OCI-LY1 (cell line): ENCODE measurements at regions not wholly inside any gene's neighbourhood (a gene's known extent, or its start where the extent isn't known, plus 50 kb on each side); places are given as distances from the start of the nearest gene placed in this dataset.

Source experiments
- H2AFZ ChIP-seq: fragments of 200-600 bp; sonication (generic), shearing (Covaris generic); 2 replicates; pipeline ENCODE4 v1.6.0; 2014; ENCODE audit warnings: antibody characterized with exemption, mild to moderate bottlenecking, low read length
- H3F3A ChIP-seq: fragments of 200-600 bp; sonication (generic), shearing (Covaris generic); 2 replicates; pipeline ENCODE4 v1.6.0; 2014; ENCODE audit warnings: mild to moderate bottlenecking, antibody characterized with exemption, low read length, moderate library complexity; ENCODE audit not compliant: insufficient read depth
- H3K27ac ChIP-seq: fragments of 200-600 bp; sonication (generic); 2 replicates; pipeline ENCODE4 v1.5.1; 2014; ENCODE audit warnings: low read length, mixed run types, mild to moderate bottlenecking, low read depth; ENCODE audit not compliant: poor library complexity, severe bottlenecking
- H3K27me3 ChIP-seq: fragments of 200-600 bp; sonication (generic); 2 replicates; pipeline ENCODE4 v1.6.0; 2014; ENCODE audit warnings: antibody characterized with exemption, mild to moderate bottlenecking, low read length, moderate library complexity; ENCODE audit not compliant: insufficient read depth
- H3K36me3 ChIP-seq: fragments of 200-600 bp; sonication (generic); 2 replicates; pipeline ENCODE4 v1.6.1; 2014; ENCODE audit warnings: mild to moderate bottlenecking, antibody characterized with exemption, low read length, moderate library complexity, mixed read lengths; ENCODE audit not compliant: insufficient read depth
- H3K4me1 ChIP-seq: fragments of 200-600 bp; sonication (generic); 2 replicates; pipeline ENCODE4 v1.5.1; 2014; ENCODE audit warnings: mild to moderate bottlenecking, low read length, moderate library complexity; ENCODE audit not compliant: insufficient read depth, severe bottlenecking
- H3K4me2 ChIP-seq: fragments of 200-600 bp; sonication (generic), shearing (Covaris generic); 2 replicates; pipeline ENCODE4 v1.6.1; 2014; ENCODE audit warnings: low read length
- H3K4me3 ChIP-seq: fragments of 200-600 bp; sonication (generic); 2 replicates; pipeline ENCODE4 v1.5.1; 2014; ENCODE audit warnings: low read length, low read depth, mild to moderate bottlenecking, mixed read lengths; ENCODE audit not compliant: poor library complexity, severe bottlenecking
- H3K79me2 ChIP-seq: fragments of 200-600 bp; shearing (Covaris generic); 2 replicates; pipeline ENCODE4 v1.6.1; 2016; ENCODE audit warnings: mixed run types, low read length, mixed read lengths; ENCODE audit not compliant: insufficient read depth
- H3K9ac ChIP-seq: fragments of 200-600 bp; sonication (generic), shearing (Covaris generic); 2 replicates; pipeline ENCODE4 v1.6.1; 2014; ENCODE audit warnings: mild to moderate bottlenecking, low read length, mixed read lengths
- H3K9me2 ChIP-seq: fragments of 200-600 bp; sonication (generic), shearing (Covaris generic); 2 replicates; pipeline ENCODE4 v1.6.1; 2014; ENCODE audit warnings: low read depth, mild to moderate bottlenecking, low read length, mixed read lengths
- H3K9me3 ChIP-seq: fragments of 200-600 bp; shearing (Covaris generic); 2 replicates; pipeline ENCODE4 v1.6.1; 2014; ENCODE audit warnings: low read length, mixed read lengths
- H4K20me1 ChIP-seq: fragments of 200-600 bp; sonication (generic), shearing (Covaris generic); 2 replicates; pipeline ENCODE4 v1.6.0; 2016; ENCODE audit warnings: mild to moderate bottlenecking, low read length; ENCODE audit not compliant: insufficient read depth
- CTCF ChIP-seq: fragments of 200-600 bp; sonication (generic), shearing (Covaris generic); IDR thresholded peaks from 2 replicates; pipeline ENCODE4 v1.5.1; 2017; ENCODE audit warnings: mild to moderate bottlenecking, antibody characterized with exemption, low read length, moderate library complexity, mixed read lengths
- EZH2 ChIP-seq: fragments of 200-600 bp; sonication (generic), shearing (Covaris generic); IDR thresholded peaks from 2 replicates; pipeline ENCODE4 v1.8.0; 2017; ENCODE audit warnings: borderline replicate concordance, mixed run types, mild to moderate bottlenecking, antibody characterized with exemption, low read length, moderate library complexity, mixed read lengths

GRCh38 chr14:95449131-95449530, 67.3 kb downstream of the SYNE3 start:
- H3K4me1 ChIP-seq = peaks cover 16% of the 10 kb centered on the region
- H3F3A ChIP-seq = no peaks in the 10 kb centered on the region
- H4K20me1 ChIP-seq = no peaks in the 10 kb centered on the region
- TF ChIP-seq EZH2 = no peak
- no peaks in the 10 kb centered on the region for H3K9me3 ChIP-seq
- H3K27me3 ChIP-seq = no peaks in the 10 kb centered on the region
- H3K4me3 ChIP-seq = no peak overlapping the region
- no peaks in the 10 kb centered on the region for H3K9me2 ChIP-seq
- H3K4me2 ChIP-seq = no peak overlapping the region
- H3K36me3 ChIP-seq = no peaks in the 10 kb centered on the region
- no peak overlapping the region for H2AFZ ChIP-seq
- H3K79me2 ChIP-seq = no peaks in the 10 kb centered on the region
- H3K9ac ChIP-seq = no peak overlapping the region
- H3K27ac ChIP-seq = no peak overlapping the region

- no peaks in the 10 kb centered on the region for H3K9me3 ChIP-seq
- no peaks in the 10 kb centered on the region for H3K36me3 ChIP-seq
- H3K9ac ChIP-seq = no peak overlapping the region
- H3K4me2 ChIP-seq = no peak overlapping the region
- H3K27ac ChIP-seq = no peak overlapping the region
- no peaks in the 10 kb centered on the region for H3K79me2 ChIP-seq
- no peaks in the 10 kb centered on the region for H3K27me3 ChIP-seq
- no peaks in the 10 kb centered on the region for H3F3A ChIP-seq
- H3K4me3 ChIP-seq = no peak overlapping the region
- H2AFZ ChIP-seq = no peak overlapping the region
- H3K9me2 ChIP-seq = no peaks in the 10 kb centered on the region
- H3K4me1 ChIP-seq = peaks cover 34% of the 10 kb centered on the region
- TF ChIP-seq EZH2 = no peak
- TF ChIP-seq CTCF = no peak
- no peaks in the 10 kb centered on the region for H4K20me1 ChIP-seq
Observed at GRCh38 chr14:95446470-95446869, 70.0 kb downstream of the SYNE3 start.

GRCh38 chr14:95445676-95446075, 70.8 kb downstream of the SYNE3 start:
- Histone ChIP-seq H3K4me3 (no peak overlapping the region), H3K4me2 (no peak overlapping the region), H3K27me3 (no peaks in the 10 kb centered on the region), H3K36me3 (no peaks in the 10 kb centered on the region), H3K9ac (no peak overlapping the region), H3K79me2 (no peaks in the 10 kb centered on the region), H4K20me1 (no peaks in the 10 kb centered on the region), H2AFZ (no peak overlapping the region), H3K9me3 (no peaks in the 10 kb centered on the region), H3K9me2 (no peaks in the 10 kb centered on the region), H3K27ac (no peak overlapping the region), H3F3A (no peaks in the 10 kb centered on the region), H3K4me1 (peaks cover 34% of the 10 kb centered on the region)
- TF ChIP-seq CTCF = no peak
- no peak for TF ChIP-seq EZH2

GRCh38 chr14:95445161-95445560, 71.3 kb downstream of the SYNE3 start:
- H3K4me1 ChIP-seq = peaks cover 34% of the 10 kb centered on the region
- H3K27ac ChIP-seq = no peak overlapping the region
- H3K4me2 ChIP-seq = no peak overlapping the region
- H3K36me3 ChIP-seq = no peaks in the 10 kb centered on the region
- no peaks in the 10 kb centered on the region for H3K9me2 ChIP-seq
- no peaks in the 10 kb centered on the region for H3F3A ChIP-seq
- H4K20me1 ChIP-seq = no peaks in the 10 kb centered on the region
- TF ChIP-seq EZH2 = no peak
- TF ChIP-seq CTCF = no peak
- H3K9me3 ChIP-seq = no peaks in the 10 kb centered on the region
- H3K27me3 ChIP-seq = no peaks in the 10 kb centered on the region
- no peaks in the 10 kb centered on the region for H3K79me2 ChIP-seq
- no peak overlapping the region for H3K9ac ChIP-seq
- no peak overlapping the region for H2AFZ ChIP-seq
- no peak overlapping the region for H3K4me3 ChIP-seq
